ENCODE measurements at regions not wholly inside any gene's neighbourhood (a gene's known extent, or its start where the extent isn't known, plus 50 kb on each side); places are given as distances from the start of the nearest gene placed in this dataset.
"Not testable (repeated sequence)": the region's sequence is repeated elsewhere in the genome, so short reads cannot be mapped to it uniquely, and the experiment has no call there.

GRCh38 chr2:67318993-67319481 lies 78.1 kb upstream of the ETAA1 start:
- peaks cover 13 to 45% of the 10 kb centered on the region in 2 donors for H3K4me1 ChIP-seq (replicated peaks in 1 of 2)
- 71 to 98% (median 81%) methylated on average over 1 to 6 of the region's 6 CpGs; no CpG with 5 or more reads in 3 of the 10 experiments for WGBS, 10 experiments
- no peak overlapping the region for H3K4me3 ChIP-seq
- H3K27ac ChIP-seq = no peak overlapping the region
- no peak for ATAC-seq (replicated peaks in 6 of 8)
- in situ Hi-C loops (cut with MboI; ENCODE audit: low pct_unique_long_range_greater_than_20kb in 2 of 9, low sequenced_read_pairs in 9 of 9, unreplicated experiment in 9 of 9) = no loop called here

DNA sequence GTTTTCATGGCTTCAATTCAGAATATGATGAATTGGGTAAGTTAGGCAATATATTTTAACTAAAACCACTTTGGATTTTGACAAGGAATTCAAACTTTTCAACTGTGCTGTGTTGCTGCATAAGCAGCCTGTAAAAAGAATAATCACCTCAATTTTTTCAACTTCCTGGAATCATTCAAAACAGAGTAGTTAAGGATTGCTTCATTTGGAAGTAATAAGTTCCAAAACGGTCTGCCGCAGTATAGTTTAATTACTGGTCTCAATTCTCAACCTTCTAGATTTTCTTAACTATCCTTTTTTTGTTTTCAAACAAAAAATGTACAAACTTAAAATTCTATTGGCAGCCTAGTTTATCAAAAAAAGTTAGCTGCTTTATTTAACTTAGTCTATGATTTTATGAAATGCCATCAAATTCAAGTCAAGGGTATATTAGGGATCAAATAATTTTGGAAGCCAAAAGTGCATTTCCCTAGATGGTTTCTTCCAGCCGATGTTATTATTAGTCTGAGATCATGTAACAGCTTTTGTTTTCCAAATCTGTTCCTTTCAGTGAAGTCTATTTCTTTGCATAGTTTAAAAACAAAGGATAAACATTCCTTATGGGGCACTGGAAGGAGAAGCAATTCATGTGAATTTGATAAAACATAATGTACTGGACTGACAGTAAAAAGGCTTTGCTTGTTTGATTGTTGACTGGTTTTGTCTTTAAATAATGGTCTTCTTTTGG lies 76.1 kb upstream of the ETAA1 start:
- Histone ChIP-seq H3K4me3 (no peak overlapping the region), H3K27ac (no peak overlapping the region), H3K4me1 (replicated peaks in 1 of 2) (peaks cover 18 to 52% of the 10 kb centered on the region in 2 donors)
- 0 to 92% (median 63%) methylated on average over 1 to 3 of the region's 3 CpGs for WGBS, 10 experiments
- peak in 1 of 8 experiments; percentile 55 for ATAC-seq (replicated peaks in 6 of 8)
- in situ Hi-C loops (cut with MboI; ENCODE audit: low pct_unique_long_range_greater_than_20kb in 2 of 9, low sequenced_read_pairs in 9 of 9, unreplicated experiment in 9 of 9) = no loop called here

GRCh38 chr2:67321588-67321903 lies 75.6 kb upstream of the ETAA1 start:
- peaks cover 18 to 52% of the 10 kb centered on the region in 2 donors for H3K4me1 ChIP-seq (replicated peaks in 1 of 2)
- WGBS, 10 experiments = 81 to 100% (median 96%) methylated on average over 3 of the region's 3 CpGs; no CpG with 5 or more reads in 4 of the 10 experiments
- in situ Hi-C loops (cut with MboI; ENCODE audit: low pct_unique_long_range_greater_than_20kb in 2 of 9, low sequenced_read_pairs in 9 of 9, unreplicated experiment in 9 of 9) = no loop called here
- ATAC-seq (replicated peaks in 6 of 8) = peak in 3 of 8 experiments; percentile 53 to 72 (median 54)
- H3K4me3 ChIP-seq = no peak overlapping the region
- no peak overlapping the region for H3K27ac ChIP-seq

DNA sequence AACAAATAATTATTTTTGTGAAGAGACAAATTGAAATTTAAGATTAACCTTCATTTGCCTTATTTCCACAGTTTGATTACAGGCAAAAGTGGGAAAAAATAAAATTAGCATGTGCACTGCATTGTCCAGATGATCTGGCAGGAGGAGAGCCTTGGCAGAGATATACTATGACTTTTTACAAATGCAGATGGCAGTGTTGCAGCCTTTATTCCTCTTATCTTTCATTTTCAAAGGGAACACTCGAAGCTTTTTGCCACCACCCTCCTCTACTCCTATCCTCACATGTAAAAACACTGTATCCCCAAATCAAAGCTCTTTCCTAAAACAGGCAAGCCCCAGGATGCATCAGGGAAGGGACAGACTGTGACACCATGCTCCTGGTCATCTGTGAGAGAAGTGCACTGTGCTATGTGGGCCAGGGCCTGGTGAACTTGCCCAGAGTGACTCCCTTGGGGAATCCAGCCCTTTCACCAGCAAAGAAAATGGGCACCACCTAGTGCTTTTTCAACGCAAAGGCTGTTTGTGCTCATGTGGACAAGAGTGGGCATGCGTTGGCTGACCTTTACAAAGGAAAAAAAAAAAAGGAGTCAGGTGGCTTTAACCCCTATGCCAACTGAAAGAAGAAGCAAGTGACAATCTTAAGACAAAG lies 74.7 kb upstream of the ETAA1 start:
- Histone ChIP-seq H3K4me3 (no peak overlapping the region), H3K27ac (no peak overlapping the region), H3K4me1 (replicated peaks in 1 of 2) (peaks cover 18 to 52% of the 10 kb centered on the region in 2 donors)
- 0 to 100% (median 55%) methylated on average over 1 to 2 of the region's 3 CpGs; no CpG with 5 or more reads in 2 of the 10 experiments for WGBS, 10 experiments
- ATAC-seq (replicated peaks in 6 of 8) = peak; percentile 86 to 97 (median 90)
- in situ Hi-C loops (cut with MboI; ENCODE audit: low pct_unique_long_range_greater_than_20kb in 2 of 9, low sequenced_read_pairs in 9 of 9, unreplicated experiment in 9 of 9) = no loop called here

- 52 to 90% (median 78%) methylated on average over 2 to 4 of the region's 4 CpGs; no CpG with 5 or more reads in 1 of the 10 experiments for WGBS, 10 experiments
- no peak overlapping the region for H3K27ac ChIP-seq
- H3K4me1 ChIP-seq (replicated peaks in 1 of 2) = peaks cover 18 to 44% of the 10 kb centered on the region in 2 donors
- in situ Hi-C loops (cut with MboI; ENCODE audit: low pct_unique_long_range_greater_than_20kb in 2 of 9, low sequenced_read_pairs in 9 of 9, unreplicated experiment in 9 of 9) = no loop called here
- H3K4me3 ChIP-seq = no peak overlapping the region
- ATAC-seq (replicated peaks in 6 of 8) = no peak
Measured at GRCh38 chr2:67323209-67323991, 73.7 kb upstream of the ETAA1 start.

DNA sequence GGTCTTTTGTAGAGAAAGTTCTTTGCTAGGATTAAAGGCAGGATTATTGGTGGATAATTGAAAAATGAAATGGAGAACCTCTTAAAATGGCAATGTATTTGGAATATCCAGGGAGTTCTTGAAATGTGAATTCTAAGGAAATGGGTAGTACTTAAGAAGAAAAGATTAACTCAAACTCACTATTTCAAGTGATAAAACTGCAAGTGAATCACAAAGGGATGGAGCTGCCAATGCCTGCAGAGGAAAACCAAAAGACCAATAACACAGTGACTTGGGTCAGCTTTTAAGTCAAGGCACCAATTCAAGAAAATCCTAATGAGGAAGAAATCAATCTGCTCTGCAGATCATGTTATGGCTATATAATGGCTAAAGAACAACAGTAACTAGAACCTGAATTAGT lies 67.6 kb upstream of the ETAA1 start:
- in situ Hi-C loops (cut with MboI; ENCODE audit: low pct_unique_long_range_greater_than_20kb in 2 of 9, low sequenced_read_pairs in 9 of 9, unreplicated experiment in 9 of 9) = no loop called here
- Histone ChIP-seq H3K4me3 (no peak overlapping the region), H3K4me1 (replicated peaks in 1 of 2) (peaks cover 1 to 15% of the 10 kb centered on the region in 2 donors), H3K27ac (no peak overlapping the region)
- ATAC-seq (replicated peaks in 6 of 8) = no peak

DNA sequence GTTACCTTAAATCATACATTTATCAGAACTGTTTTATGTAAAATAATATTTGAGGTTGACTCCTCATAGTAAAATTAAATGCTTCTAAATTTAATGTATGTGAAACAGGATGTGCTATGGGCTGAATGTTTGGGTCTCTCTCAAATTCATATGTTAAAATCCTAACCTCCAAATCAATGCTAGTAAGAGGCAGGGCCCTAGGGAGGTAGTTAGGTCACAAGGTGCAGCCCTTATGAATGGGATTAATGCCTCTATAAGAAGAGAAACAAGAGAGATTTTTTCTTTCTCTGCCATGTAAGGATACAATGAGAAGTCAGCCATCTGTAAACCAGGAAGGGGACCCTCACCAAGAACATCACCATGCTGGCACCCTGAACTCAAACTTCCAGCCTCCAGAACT lies 67.2 kb upstream of the ETAA1 start:
- H3K4me3 ChIP-seq = no peak overlapping the region
- in situ Hi-C loops (cut with MboI; ENCODE audit: low pct_unique_long_range_greater_than_20kb in 2 of 9, low sequenced_read_pairs in 9 of 9, unreplicated experiment in 9 of 9) = no loop called here
- no peak for ATAC-seq (replicated peaks in 6 of 8)
- peaks cover 0 to 10% of the 10 kb centered on the region in 2 donors for H3K4me1 ChIP-seq (replicated peaks in 1 of 2)
- H3K27ac ChIP-seq = no peak overlapping the region

DNA sequence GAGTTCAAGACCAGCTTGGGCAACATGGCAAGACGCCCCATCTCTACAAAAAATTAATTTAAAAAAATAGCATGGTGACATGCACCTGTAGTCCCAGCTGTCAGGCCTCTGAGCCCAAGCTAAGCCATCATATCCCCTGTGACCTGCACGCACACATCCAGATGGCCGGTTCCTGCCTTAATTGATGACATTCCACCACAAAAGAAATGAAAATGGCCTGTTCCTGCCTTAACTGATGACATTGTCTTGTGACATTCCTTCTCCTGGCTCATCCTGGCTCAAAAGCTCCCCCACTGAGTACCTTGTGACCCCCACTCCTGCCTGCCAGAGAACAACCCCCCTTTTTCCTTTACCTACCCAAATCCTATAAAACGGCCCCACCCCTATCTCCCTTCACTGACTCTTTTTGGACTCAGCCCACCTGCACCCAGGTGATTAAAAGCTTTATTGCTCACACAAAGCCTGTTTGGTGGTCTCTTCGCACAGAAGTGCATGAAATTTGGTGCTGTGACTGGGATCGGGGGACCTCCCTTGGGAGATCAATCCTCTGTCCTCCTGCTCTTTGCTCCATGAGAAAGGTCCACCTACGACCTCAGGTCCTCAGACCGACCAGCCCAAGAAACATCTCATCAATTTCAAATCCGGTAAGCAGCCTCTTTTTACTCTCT lies 65.6 kb upstream of the ETAA1 start:
- in situ Hi-C loops (cut with MboI; ENCODE audit: low pct_unique_long_range_greater_than_20kb in 2 of 9, low sequenced_read_pairs in 9 of 9, unreplicated experiment in 9 of 9); ATAC-seq (replicated peaks in 6 of 8); H3K4me3 ChIP-seq; H3K4me1 ChIP-seq (replicated peaks in 1 of 2); H3K27ac ChIP-seq: not testable (repeated sequence)
- WGBS, 10 experiments = 60 to 100% (median 83%) methylated on average over 1 to 4 of the region's 9 CpGs; no CpG with 5 or more reads in 2 of the 10 experiments

GRCh38 chr2:67337903-67338302 lies 59.2 kb upstream of the ETAA1 start:
- ATAC-seq (replicated peaks in 6 of 8) = no peak
- Histone ChIP-seq H3K4me1 (replicated peaks in 1 of 2) (peaks cover 3 to 8% of the 10 kb centered on the region in 2 donors), H3K27ac (no peak overlapping the region), H3K4me3 (no peak overlapping the region)
- in situ Hi-C loops (cut with MboI; ENCODE audit: low pct_unique_long_range_greater_than_20kb in 2 of 9, low sequenced_read_pairs in 9 of 9, unreplicated experiment in 9 of 9) = no loop called here
- WGBS, 10 experiments = 56 to 100% (median 82%) methylated on average over 2 of the region's 2 CpGs

- 55 to 94% (median 79%) methylated on average over 1 to 3 of the region's 3 CpGs; no CpG with 5 or more reads in 3 of the 10 experiments for WGBS, 10 experiments
- no peak for ATAC-seq (replicated peaks in 6 of 8)
- Histone ChIP-seq H3K4me1 (replicated peaks in 1 of 2) (peaks cover 3 to 8% of the 10 kb centered on the region in 2 donors), H3K4me3 (no peak overlapping the region), H3K27ac (no peak overlapping the region)
- in situ Hi-C loops (cut with MboI; ENCODE audit: low pct_unique_long_range_greater_than_20kb in 2 of 9, low sequenced_read_pairs in 9 of 9, unreplicated experiment in 9 of 9) = no loop called here
Measured at GRCh38 chr2:67338601-67339233, 58.4 kb upstream of the ETAA1 start.

GRCh38 chr2:67339234-67339885 lies 57.8 kb upstream of the ETAA1 start:
- WGBS, 10 experiments = 46 to 100% (median 71%) methylated on average over 3 to 4 of the region's 4 CpGs; no CpG with 5 or more reads in 1 of the 10 experiments
- no peak overlapping the region for H3K27ac ChIP-seq

More at GRCh38 chr2:67339234-67339885, 57.8 kb upstream of the ETAA1 start:
- Histone ChIP-seq H3K4me1 (replicated peaks in 1 of 2) (peaks cover 3 to 8% of the 10 kb centered on the region in 2 donors), H3K4me3 (no peak overlapping the region)
- ATAC-seq (replicated peaks in 6 of 8) = no peak
- in situ Hi-C loops (cut with MboI; ENCODE audit: low pct_unique_long_range_greater_than_20kb in 2 of 9, low sequenced_read_pairs in 9 of 9, unreplicated experiment in 9 of 9) = no loop called here

All from motor neuron (in vitro differentiated cells).